RWPE1 (cell line): ENCODE measurements at regions not wholly inside any gene's neighbourhood (a gene's known extent, or its start where the extent isn't known, plus 50 kb on each side); places are given as distances from the start of the nearest gene placed in this dataset.

Experiments used
- CTCF ChIA-PET: fragments of 350-600 bp; sonication (Branson Sonifier 250); formaldehyde crosslinking; extraction: SDS; loops from one replicate; lab custom pipeline; 2021; lab: Yijun Ruan, JAX
- POLR2A ChIA-PET: fragments of 400-600 bp; formaldehyde crosslinking; extraction: SDS; loops from one replicate; lab custom pipeline; 2020; ENCODE audit warnings: antibody characterized with exemption; ENCODE audit not compliant: low non-redundant PET; lab: Yijun Ruan, JAX
- DNase-seq: peaks from one replicate; pipeline ENCODE4 v3.0.0; 2012; ENCODE audit warnings: low spot score
- H3K27ac ChIP-seq: fragments of 450-650 bp; 2 replicates; pipeline ENCODE4 v1.5.1; 2017
- CTCF ChIP-seq: fragments of 450-650 bp; conservative IDR thresholded peaks from 2 replicates; pipeline ENCODE4 v1.5.1; 2017; ENCODE audit warnings: low read depth, mild to moderate bottlenecking

GRCh38 chr9:113694912-113695311, 181.2 kb upstream of the ZNF618 start:
- POLR2A ChIA-PET = no interaction called here
- no peak for DNase-seq
- CTCF ChIA-PET = no interaction called here
- H3K27ac ChIP-seq = no peak overlapping the region
- TF ChIP-seq CTCF = no peak

GRCh38 chr9:113695440-113695851, 180.7 kb upstream of the ZNF618 start:
- TF ChIP-seq CTCF = no peak
- no peak overlapping the region for H3K27ac ChIP-seq
- POLR2A ChIA-PET = no interaction called here
- CTCF ChIA-PET = interaction anchor here (0.6 kb wide), 1 partner anchor 469 kb away, joined by 4 read pairs; no protein-coding TSS in a partner anchor
- DNase-seq = no peak

DNA sequence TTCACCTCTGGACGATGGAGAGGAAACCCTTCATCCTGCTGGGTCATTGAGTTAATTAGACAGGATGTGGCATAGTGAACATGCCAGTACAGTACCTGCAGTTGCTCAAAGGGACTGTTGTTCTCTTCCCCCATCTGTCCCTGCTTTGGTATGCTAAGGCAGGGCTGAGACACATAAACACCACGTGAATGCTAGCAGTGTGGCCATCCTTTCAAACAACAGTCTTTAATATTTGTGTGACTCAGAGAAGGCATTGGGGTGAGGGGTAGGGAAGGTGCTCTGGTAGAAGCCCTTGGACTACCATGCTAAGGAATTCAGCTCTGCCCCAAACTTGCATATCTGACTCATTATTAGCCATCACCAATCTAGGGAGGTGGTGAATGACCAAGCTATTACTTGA, 180.2 kb upstream of the ZNF618 start:
- peak; percentile 66 for DNase-seq
- no peak overlapping the region for H3K27ac ChIP-seq
- ChIA-PET CTCF (interaction anchor here (0.6 kb wide), 1 partner anchor 469 kb away, joined by 4 read pairs; no protein-coding TSS in a partner anchor), POLR2A (no interaction called here)
- TF ChIP-seq CTCF = no peak

DNA sequence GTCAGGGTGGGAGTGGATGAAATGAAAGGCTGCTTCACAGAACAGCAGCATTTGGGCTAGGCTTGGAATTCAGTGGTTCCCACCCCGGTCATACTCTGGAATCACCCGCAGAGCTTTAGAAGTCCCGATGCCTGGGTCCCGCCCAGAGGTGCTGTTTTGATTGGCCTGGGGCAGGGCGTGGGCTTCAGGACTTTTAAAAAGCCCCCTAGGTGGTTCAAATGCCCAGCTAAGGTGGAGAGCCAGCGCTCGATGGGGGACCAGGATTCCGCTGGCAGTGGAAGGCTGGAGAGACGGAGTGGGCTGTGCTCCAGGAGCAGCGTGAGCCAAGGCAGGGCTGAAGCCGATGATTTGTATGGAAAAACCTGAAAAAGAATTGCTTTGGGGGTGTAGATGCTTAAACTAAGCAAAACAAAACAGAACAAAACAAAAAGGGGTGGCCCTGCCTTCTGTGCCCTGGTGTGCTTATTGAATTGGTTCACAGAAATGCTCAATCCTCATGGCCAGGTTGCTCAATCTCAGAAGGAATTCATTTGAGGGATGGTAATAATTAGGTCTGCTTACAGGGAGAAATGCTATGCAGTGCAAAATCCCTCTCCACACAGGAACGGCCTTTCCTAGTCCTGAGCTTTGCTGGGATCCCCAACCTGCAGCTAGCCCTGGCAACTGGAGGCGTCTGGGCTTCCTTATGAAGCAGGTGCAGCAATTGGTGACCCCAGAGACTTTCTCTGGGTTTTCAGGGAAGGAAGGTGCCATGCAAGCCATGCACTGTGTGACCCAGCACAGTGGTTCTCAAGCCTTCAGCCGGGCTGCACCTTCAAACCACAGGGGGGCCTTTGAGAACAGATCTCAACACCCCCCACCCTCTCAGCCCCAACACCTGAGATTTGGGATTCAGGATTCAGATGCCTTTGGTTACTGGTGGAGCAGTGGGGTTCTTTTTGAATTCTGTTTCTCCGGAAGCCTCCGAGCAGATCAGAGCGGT, 174.0 kb upstream of the ZNF618 start:
- POLR2A ChIA-PET = no interaction called here
- TF ChIP-seq CTCF = no peak
- CTCF ChIA-PET = no interaction called here
- no peak overlapping the region for H3K27ac ChIP-seq
- no peak for DNase-seq

DNA sequence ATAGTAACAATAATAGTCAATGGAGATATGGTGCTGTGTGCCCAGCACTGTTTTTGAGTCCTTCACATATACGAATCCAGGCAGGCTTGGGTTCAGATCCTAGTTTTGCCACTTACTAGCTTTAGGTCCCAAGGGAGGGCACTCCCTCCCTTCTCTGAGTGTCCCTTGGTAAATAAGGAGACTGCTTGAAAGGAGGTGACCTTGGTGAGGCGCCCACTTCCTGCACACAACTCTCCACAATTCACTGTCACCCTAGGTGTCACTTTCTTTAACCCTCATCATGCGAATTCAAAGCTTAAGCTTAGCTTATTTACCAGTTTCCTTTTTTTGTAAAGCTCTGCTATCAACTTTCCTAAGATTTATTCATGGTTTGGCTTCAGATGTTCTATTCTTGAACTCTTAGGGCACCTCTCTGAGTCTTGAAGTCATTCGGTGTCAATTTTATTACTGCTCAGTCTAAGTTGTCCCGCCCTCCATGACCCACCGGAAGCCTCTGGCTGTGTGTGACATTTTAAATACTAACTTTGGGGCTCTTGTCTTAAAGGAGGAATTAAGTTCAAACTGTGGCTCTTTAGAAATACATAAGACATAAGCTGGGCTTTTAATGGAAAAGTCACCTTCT, 170.7 kb upstream of the ZNF618 start:
- POLR2A ChIA-PET = no interaction called here

More for the DNA sequence above, 170.7 kb upstream of the ZNF618 start:
- TF ChIP-seq CTCF = no peak
- CTCF ChIA-PET = interaction anchor here (0.6 to 0.7 kb wide), 2 partner anchors 23 to 76 kb away, joined by 3 to 5 read pairs; no protein-coding TSS in a partner anchor
- DNase-seq = no peak
- H3K27ac ChIP-seq = no peak overlapping the region
